HG03558 (cell line): ENCODE measurements at regions not wholly inside any gene's neighbourhood (a gene's known extent, or its start where the extent isn't known, plus 50 kb on each side); places are given as distances from the start of the nearest gene placed in this dataset.

ENCODE experiments used
- ATAC-seq: cut with Tn5 transposase; IDR thresholded peaks from one replicate; pipeline ENCODE4 v1.9.1; 2021; ENCODE audit warnings: moderate number of reproducible peaks; ENCODE audit not compliant: unreplicated experiment; ENCODE audit errors: extremely low read depth

- no peak for ATAC-seq
These were observed 83.7 kb upstream of the EGLN3 start for GRCh38 chr14:34034447-34035176.

GRCh38 chr14:34032720-34033119 is 81.8 kb upstream of the EGLN3 start:
- no peak for ATAC-seq

GRCh38 chr14:34030864-34031263 is 80.0 kb upstream of the EGLN3 start:
- ATAC-seq = no peak

GRCh38 chr14:34029921-34030334 is 79.1 kb upstream of the EGLN3 start:
- ATAC-seq = no peak

- no peak for ATAC-seq
These were observed 77.2 kb upstream of the EGLN3 start for GRCh38 chr14:34027990-34028495.

GRCh38 chr14:34027130-34027989 is 76.5 kb upstream of the EGLN3 start:
- ATAC-seq = no peak

- ATAC-seq = no peak
These were observed 74.6 kb upstream of the EGLN3 start for GRCh38 chr14:34025325-34026017.

- ATAC-seq = no peak
These were observed 73.9 kb upstream of the EGLN3 start for GRCh38 chr14:34024768-34025144.

- no peak for ATAC-seq
These were observed 73.2 kb upstream of the EGLN3 start for GRCh38 chr14:34023824-34024767.

- ATAC-seq = no peak
These were observed 70.2 kb upstream of the EGLN3 start for GRCh38 chr14:34021096-34021495.

- no peak for ATAC-seq
These were observed 69.1 kb upstream of the EGLN3 start for GRCh38 chr14:34020014-34020413.

GRCh38 chr14:34018564-34019244 is 67.8 kb upstream of the EGLN3 start:
- peak; percentile 47 for ATAC-seq

GRCh38 chr14:34018125-34018524 is 67.3 kb upstream of the EGLN3 start:
- no peak for ATAC-seq

GRCh38 chr14:34015383-34015782 is 64.5 kb upstream of the EGLN3 start:
- ATAC-seq = no peak

- no peak for ATAC-seq
These were observed 64.1 kb upstream of the EGLN3 start for GRCh38 chr14:34014936-34015335.

- ATAC-seq = peak; percentile 37
These were observed 62.8 kb upstream of the EGLN3 start for GRCh38 chr14:34013721-34014060.

- peak; percentile 61 for ATAC-seq
These were observed 62.3 kb upstream of the EGLN3 start for GRCh38 chr14:34012978-34013720.

GRCh38 chr14:34012369-34012768 is 61.5 kb upstream of the EGLN3 start:
- no peak for ATAC-seq

GRCh38 chr14:34009956-34010355 is 59.1 kb upstream of the EGLN3 start:
- no peak for ATAC-seq
